Activated CD4-positive, alpha-beta T cell treated with anti-CD3 and anti-CD28 coated beads, Interleukin-2, amount 10 ng/mL, durations not matched to agents 7 days and 5 days (primary cell): ENCODE measurements at regions not wholly inside any gene's neighbourhood (a gene's known extent, or its start where the extent isn't known, plus 50 kb on each side); places are given as distances from the start of the nearest gene placed in this dataset.

ENCODE experiments used
- CTCF ChIA-PET: fragments of 350-600 bp; sonication (Branson Sonifier 250); formaldehyde crosslinking; loops from one replicate; lab custom pipeline; 2021; ENCODE audit warnings: antibody characterized with exemption; lab: Charles Lee
- POLR2A ChIA-PET: fragments of 350-600 bp; sonication (Branson Sonifier 250); formaldehyde crosslinking; loops from one replicate; lab custom pipeline; 2021; ENCODE audit warnings: antibody characterized with exemption; lab: Charles Lee
- DNase-seq: peaks from one replicate; pipeline ENCODE4 v3.0.0-alpha.2; 2020
- H3K27ac Mint-ChIP-seq: one replicate; pipeline ENCODE4 v1.8.0; 2021; ENCODE audit warnings: mild to moderate bottlenecking, moderate library complexity, mixed read lengths
- H3K27me3 Mint-ChIP-seq: one replicate; pipeline ENCODE4 v1.8.0; 2021; ENCODE audit warnings: mixed read lengths
- H3K36me3 Mint-ChIP-seq: one replicate; pipeline ENCODE4 v1.8.0; 2021; ENCODE audit warnings: low read depth, mixed read lengths
- H3K4me1 Mint-ChIP-seq: one replicate; pipeline ENCODE4 v1.8.0; 2021; ENCODE audit warnings: mixed read lengths
- H3K4me3 Mint-ChIP-seq: one replicate; pipeline ENCODE4 v1.8.0; 2021; ENCODE audit warnings: mild to moderate bottlenecking, moderate library complexity, mixed read lengths
- H3K9me3 Mint-ChIP-seq: one replicate; pipeline ENCODE4 v1.8.0; 2021; ENCODE audit warnings: mixed read lengths

DNA sequence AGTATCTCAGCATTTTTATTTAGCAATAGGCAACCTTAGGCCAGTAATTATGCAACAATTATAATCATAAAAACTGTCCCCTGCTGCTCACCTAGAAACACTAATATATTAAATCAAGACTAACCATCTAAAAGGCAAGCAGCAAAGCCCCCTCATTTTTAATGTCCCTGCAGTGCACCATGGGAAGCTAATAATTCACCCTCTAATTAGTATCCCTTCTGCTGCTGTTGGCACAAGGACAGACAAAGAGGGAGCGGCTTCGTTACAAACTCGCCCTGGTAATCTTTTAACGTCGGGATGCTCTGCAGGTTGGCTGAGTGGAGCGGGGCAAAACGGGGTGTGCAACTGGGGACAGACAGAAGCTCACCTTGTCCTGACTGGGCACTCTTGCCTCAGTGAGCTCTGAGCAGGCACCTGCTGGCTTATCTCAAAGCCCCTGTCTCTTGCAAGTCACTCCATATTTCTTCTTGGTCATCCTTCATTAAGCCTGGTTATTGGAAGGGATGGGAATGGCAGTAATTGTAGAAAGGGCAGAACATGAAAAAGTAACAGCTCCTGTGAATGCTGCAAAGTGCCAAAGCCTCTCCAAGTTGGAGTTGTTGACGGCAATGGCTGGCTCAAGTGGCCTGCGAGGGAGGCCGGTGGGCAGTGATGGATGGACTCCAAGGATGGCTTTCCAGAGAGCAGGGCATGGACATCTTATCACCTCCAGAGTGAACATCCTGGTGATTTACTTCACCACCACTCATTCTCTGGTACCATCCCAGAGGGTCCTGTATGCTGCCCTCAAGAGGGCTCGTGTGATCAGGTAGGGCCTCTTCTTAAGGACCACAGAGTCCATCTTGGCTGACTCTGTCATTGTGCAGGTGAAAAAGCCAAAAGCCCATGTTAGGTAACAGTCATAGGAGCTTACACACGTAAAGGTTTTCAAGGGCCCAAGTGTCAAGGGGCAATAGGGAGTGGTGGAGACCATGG is 219.6 kb upstream of the N4BP1 start:
- Mint-ChIP-seq H3K27ac (no peak overlapping the region), H3K4me3 (no peak overlapping the region), H3K9me3 (no peaks in the 10 kb centered on the region), H3K4me1 (no peaks in the 10 kb centered on the region), H3K27me3 (no peaks in the 10 kb centered on the region), H3K36me3 (no peaks in the 10 kb centered on the region)
- CTCF ChIA-PET: interaction anchor here (1.1 kb wide), 1 partner anchor 12 kb away, joined by 3 read pairs; no protein-coding TSS in a partner anchor
- POLR2A ChIA-PET: no interaction called here
- no peak for DNase-seq

DNA sequence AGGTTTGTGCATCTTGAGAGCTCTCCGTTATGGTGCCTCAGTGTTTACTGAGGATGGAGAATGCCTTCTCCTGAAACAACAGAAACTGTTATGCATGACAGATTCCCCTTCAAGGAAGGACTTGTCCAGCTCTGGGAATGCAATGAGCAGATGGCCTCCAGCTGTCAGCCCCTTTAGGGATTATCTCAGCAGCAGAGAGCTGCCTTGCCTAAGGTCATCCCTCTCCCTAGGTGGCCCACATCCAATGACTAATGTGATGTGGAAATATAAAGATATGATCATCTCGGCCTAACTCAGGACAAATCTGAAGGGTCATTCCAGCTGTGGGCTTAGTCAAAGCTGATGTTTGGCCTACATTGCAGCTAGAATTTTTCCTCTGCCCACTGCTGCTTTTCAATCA is 214.3 kb upstream of the N4BP1 start:
- H3K27ac Mint-ChIP-seq: no peak overlapping the region
- no peaks in the 10 kb centered on the region for H3K27me3 Mint-ChIP-seq
- POLR2A ChIA-PET: no interaction called here

DNA sequence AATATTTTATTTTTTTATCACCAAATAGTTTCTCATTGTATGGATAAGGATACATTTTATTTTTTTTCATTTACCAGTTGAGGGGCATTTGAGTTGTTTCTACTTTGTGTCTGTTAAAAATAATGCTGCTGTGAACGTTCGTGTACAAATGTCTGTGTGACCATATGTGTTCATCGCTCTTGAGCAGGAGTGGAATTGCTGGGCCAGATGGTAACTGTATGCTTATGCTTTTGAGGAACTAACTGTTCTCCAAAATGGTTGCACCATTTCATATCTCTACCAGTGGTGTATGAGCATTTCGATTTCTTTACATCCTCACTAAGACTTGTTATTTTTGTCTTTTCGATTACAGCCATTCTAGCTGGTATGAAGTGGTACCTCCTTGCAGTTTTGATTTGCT is 212.5 kb upstream of the N4BP1 start:
- H3K4me3 Mint-ChIP-seq: no peak overlapping the region
- POLR2A ChIA-PET: no interaction called here
- CTCF ChIA-PET: no interaction called here

More for the DNA sequence above, 214.3 kb upstream of the N4BP1 start:
- CTCF ChIA-PET: no interaction called here
- Mint-ChIP-seq H3K4me3 (no peak overlapping the region), H3K9me3 (no peaks in the 10 kb centered on the region), H3K36me3 (no peaks in the 10 kb centered on the region), H3K4me1 (no peaks in the 10 kb centered on the region)
- no peak for DNase-seq

DNA sequence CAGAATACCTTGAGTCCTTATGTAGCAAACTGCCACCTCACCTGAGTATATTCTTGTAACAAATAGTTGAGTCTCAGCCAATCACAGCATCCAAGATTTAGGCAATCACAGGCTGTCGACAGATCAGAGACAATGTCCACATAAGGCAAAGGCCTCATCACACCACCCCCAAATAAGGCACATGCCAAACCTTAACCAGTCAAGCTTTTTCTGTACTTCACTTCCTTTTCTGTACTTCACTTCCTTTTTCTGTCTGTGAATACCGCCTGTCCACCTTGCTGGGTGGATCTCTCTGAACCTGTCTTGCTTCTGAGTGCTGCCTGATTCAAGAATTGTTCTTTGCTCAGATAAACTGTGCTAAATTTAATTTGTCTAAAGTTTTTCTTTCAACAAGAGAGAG is 210.4 kb upstream of the N4BP1 start:
- H3K36me3 Mint-ChIP-seq: no peaks in the 10 kb centered on the region

More for the DNA sequence above, 212.5 kb upstream of the N4BP1 start:
- H3K4me1 Mint-ChIP-seq: no peaks in the 10 kb centered on the region
- H3K9me3 Mint-ChIP-seq: no peaks in the 10 kb centered on the region
- no peaks in the 10 kb centered on the region for H3K27me3 Mint-ChIP-seq
- no peak for DNase-seq
- no peaks in the 10 kb centered on the region for H3K36me3 Mint-ChIP-seq
- no peak overlapping the region for H3K27ac Mint-ChIP-seq

DNA sequence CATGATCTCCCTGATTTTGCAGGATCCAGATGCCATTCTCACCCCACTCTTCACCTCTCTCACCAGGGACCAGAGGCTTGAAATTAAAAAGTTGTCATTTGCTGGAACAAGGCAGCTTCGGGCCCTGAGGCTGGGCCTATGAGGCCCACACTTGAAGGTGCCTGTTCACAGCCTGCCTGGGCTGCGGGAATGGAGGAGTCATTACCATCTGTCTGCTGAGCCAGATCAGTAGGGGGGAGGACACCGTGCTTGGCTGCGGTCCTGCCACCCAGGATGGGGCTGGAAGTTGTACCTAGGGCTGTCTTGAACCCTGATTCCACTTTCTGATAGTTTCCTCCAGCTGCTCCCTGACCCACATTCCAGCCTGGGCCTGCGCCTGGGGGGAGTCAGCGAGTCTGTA is 208.3 kb upstream of the N4BP1 start:
- CTCF ChIA-PET: no interaction called here
- no peak overlapping the region for H3K4me3 Mint-ChIP-seq
- no peaks in the 10 kb centered on the region for H3K36me3 Mint-ChIP-seq
- POLR2A ChIA-PET: no interaction called here
- H3K4me1 Mint-ChIP-seq: no peaks in the 10 kb centered on the region
- DNase-seq: no peak
- H3K27ac Mint-ChIP-seq: no peak overlapping the region
- H3K27me3 Mint-ChIP-seq: no peaks in the 10 kb centered on the region
- no peaks in the 10 kb centered on the region for H3K9me3 Mint-ChIP-seq

More for the DNA sequence above, 210.4 kb upstream of the N4BP1 start:
- Mint-ChIP-seq H3K27ac (no peak overlapping the region), H3K27me3 (no peaks in the 10 kb centered on the region), H3K4me3 (no peak overlapping the region), H3K9me3 (no peaks in the 10 kb centered on the region), H3K4me1 (no peaks in the 10 kb centered on the region)
- ChIA-PET POLR2A (no interaction called here), CTCF (interaction anchor here (1.2 kb wide), 1 partner anchor 24 kb away, joined by 3 read pairs; no protein-coding TSS in a partner anchor)
- no peak for DNase-seq

DNA sequence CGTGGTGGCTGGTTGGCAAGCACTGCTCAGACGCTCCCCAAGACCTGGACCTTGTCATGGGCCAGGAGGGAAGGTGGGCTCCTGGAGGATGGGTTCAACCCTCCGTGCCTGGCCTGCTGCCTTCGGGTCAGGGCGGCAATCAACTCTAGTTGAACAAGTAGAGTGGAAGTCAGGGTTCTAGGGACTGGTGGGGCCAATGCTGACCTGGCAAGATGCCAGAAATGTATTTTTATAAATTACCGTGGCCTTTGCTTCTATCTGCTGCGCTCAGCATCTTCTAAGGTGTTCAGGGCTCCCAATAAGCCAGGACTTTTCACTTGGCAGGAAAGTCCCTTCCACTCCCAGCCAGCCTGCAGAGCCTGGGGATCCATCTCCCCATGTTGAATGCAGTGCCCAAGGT is 207.1 kb upstream of the N4BP1 start:
- H3K4me1 Mint-ChIP-seq: no peaks in the 10 kb centered on the region
- POLR2A ChIA-PET: no interaction called here
- no peak overlapping the region for H3K4me3 Mint-ChIP-seq
- no peak for DNase-seq
- H3K27ac Mint-ChIP-seq: no peak overlapping the region
- peaks cover 6% of the 10 kb centered on the region for H3K27me3 Mint-ChIP-seq
- no peaks in the 10 kb centered on the region for H3K36me3 Mint-ChIP-seq
- no peaks in the 10 kb centered on the region for H3K9me3 Mint-ChIP-seq
- CTCF ChIA-PET: no interaction called here

DNA sequence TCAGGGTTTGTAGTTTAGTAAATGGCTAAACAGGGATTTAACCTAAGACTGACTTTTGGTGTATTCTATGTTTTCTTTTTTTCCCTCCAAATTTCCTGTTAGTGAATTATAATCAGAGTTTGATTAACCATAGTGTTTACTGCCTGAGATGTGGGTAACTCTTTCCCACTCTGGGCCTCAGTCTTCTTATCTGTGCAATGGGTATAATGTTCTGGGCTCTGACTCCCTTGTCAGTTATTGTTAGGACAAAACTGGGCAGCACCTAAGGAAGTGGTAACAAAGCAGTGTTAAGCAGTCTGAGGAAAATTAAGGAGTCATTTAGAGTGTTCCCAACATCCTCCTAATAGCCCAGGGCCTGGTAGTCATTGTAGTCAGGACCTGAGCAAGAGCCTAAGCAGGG is 206.4 kb upstream of the N4BP1 start:
- DNase-seq: no peak
- Mint-ChIP-seq H3K4me1 (no peaks in the 10 kb centered on the region), H3K27me3 (peaks cover 12% of the 10 kb centered on the region), H3K4me3 (no peak overlapping the region), H3K9me3 (no peaks in the 10 kb centered on the region), H3K27ac (no peak overlapping the region), H3K36me3 (no peaks in the 10 kb centered on the region)
- ChIA-PET POLR2A (no interaction called here), CTCF (no interaction called here)

DNA sequence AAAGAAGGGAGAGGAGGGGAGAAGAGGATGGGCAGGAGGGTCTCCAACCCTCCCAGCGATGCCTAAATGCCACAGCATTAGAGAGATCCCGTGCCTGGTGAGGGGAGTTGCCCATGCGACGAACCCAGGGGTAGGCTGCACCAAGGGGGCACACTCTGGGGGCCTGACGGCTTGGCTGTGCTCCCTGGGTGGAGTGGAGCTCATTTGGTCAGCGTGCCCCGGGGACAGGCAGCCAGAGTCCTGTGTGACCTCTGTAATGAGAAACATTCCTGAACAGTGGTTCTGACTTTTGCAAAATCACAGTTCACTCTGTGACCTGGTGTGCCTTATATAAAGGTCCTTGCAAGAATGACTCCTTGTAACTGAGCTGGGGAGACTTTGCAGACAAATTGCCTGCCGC is 205.0 kb upstream of the N4BP1 start:
- CTCF ChIA-PET: interaction anchor here (1.0 kb wide), 1 partner anchor 11 kb away, joined by 3 read pairs; no protein-coding TSS in a partner anchor
- H3K4me1 Mint-ChIP-seq: no peaks in the 10 kb centered on the region
- POLR2A ChIA-PET: no interaction called here
- DNase-seq: no peak
- H3K36me3 Mint-ChIP-seq: no peaks in the 10 kb centered on the region
- H3K27ac Mint-ChIP-seq: no peak overlapping the region
- no peak overlapping the region for H3K4me3 Mint-ChIP-seq
- peaks cover 18% of the 10 kb centered on the region for H3K27me3 Mint-ChIP-seq
- H3K9me3 Mint-ChIP-seq: no peaks in the 10 kb centered on the region

DNA sequence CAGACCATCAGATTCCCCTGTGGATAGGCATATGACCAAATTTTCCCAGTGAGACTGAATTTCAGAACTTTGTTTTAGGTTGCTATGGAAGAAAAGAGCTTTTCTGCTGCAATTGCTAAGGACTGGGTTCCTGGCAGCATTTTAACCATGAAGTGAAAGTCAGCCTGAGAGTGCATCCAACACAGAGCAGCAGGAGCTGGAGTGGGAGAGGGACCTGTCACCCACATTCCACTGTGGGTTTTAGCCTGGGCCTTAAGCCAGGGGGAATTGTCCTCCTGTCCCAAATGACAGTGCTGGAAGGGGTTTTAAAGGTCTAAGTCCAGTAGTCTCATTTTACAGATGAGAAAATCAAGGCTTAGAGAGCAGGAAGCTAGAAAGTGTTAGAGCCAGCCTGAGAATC is 203.5 kb upstream of the N4BP1 start:
- ChIA-PET POLR2A (no interaction called here), CTCF (no interaction called here)
- Mint-ChIP-seq H3K4me1 (no peaks in the 10 kb centered on the region), H3K27ac (no peak overlapping the region), H3K4me3 (no peak overlapping the region), H3K27me3 (peaks cover 28% of the 10 kb centered on the region), H3K36me3 (no peaks in the 10 kb centered on the region), H3K9me3 (no peaks in the 10 kb centered on the region)
- no peak for DNase-seq

DNA sequence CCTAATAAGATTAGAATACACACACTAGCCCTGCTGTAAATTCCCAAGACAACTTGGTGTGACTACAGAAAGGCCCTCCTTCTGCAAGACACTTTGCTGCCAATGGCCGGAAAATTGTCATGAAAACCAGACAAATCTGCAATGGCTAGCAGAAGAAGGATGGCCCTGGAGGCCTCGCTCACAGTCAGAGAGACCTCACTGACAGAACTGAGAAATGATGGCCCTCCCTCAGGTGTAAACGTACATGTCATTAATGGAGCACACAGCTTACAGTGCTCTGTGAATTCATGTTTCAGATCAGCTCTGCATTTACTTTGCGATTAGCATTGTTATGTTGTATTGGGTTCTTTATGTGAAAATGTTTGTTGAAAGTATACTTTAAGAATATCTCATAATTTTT is 202.9 kb upstream of the N4BP1 start:
- Mint-ChIP-seq H3K27me3 (peaks cover 30% of the 10 kb centered on the region), H3K9me3 (no peaks in the 10 kb centered on the region), H3K4me3 (no peak overlapping the region), H3K36me3 (no peaks in the 10 kb centered on the region), H3K27ac (no peak overlapping the region), H3K4me1 (no peaks in the 10 kb centered on the region)
- no peak for DNase-seq
- ChIA-PET CTCF (no interaction called here), POLR2A (no interaction called here)

DNA sequence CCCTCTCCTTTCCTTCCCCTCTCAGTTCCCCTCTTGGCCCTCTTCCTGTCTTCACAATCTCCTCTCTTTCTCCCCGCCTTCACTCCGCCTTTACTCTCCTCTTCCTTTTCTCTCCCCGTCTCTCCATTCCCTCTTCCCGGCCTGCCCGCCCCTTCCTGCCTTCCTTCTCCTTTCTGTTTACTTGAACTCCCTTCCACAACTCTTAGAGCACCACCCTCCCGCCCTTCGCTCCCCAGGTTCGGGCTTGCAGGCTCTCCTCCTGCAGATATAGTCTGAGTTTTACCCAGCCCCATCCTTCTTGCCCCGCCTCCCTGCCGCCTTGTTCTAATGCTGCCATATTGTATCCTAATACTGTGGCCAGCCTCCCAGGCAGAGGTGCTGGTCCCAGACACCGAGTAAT is 201.5 kb upstream of the N4BP1 start:
- POLR2A ChIA-PET: no interaction called here

DNA sequence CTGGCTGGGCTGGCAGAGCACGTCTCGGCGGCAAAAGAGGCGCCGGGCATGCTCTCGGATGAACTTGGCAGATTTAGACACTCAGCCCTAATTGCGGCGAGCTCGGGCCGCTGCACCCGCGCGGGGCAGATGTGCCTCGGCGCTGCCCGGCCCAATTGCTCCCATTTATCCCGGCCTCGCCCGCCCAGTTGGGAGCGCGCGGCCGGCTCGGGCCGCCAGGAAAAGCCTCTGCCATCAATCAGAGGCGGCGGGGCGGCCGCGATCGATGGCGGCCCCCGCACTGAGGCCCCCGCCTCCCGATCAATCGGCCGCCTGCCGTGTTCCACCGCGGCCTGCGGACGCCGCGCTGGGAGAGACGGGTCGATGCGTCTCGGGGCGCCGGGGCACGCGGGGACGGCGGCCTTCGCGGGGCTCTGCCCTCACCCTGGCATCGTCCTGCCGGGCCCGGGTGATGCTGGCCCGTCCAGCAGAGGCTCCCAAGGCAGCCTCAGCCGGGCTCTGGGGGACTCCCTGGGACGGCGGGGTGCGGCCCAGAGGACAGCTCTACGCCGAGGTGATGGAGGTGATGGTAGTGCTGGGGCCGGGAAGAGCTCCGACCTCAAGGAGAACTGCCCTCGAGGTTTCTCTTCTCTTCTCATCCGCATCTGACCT is 200.9 kb upstream of the N4BP1 start:
- CTCF ChIA-PET: no interaction called here
- Mint-ChIP-seq H3K9me3 (no peaks in the 10 kb centered on the region), H3K27ac (no peak overlapping the region), H3K36me3 (no peaks in the 10 kb centered on the region), H3K4me3 (no peak overlapping the region), H3K27me3 (peaks cover 33% of the 10 kb centered on the region), H3K4me1 (no peaks in the 10 kb centered on the region)
- DNase-seq: no peak
- POLR2A ChIA-PET: no interaction called here

More for the DNA sequence above, 201.5 kb upstream of the N4BP1 start:
- Mint-ChIP-seq H3K9me3 (no peaks in the 10 kb centered on the region), H3K27ac (no peak overlapping the region), H3K4me3 (no peak overlapping the region), H3K27me3 (peaks cover 33% of the 10 kb centered on the region), H3K36me3 (no peaks in the 10 kb centered on the region), H3K4me1 (no peaks in the 10 kb centered on the region)
- CTCF ChIA-PET: no interaction called here
- DNase-seq: no peak

DNA sequence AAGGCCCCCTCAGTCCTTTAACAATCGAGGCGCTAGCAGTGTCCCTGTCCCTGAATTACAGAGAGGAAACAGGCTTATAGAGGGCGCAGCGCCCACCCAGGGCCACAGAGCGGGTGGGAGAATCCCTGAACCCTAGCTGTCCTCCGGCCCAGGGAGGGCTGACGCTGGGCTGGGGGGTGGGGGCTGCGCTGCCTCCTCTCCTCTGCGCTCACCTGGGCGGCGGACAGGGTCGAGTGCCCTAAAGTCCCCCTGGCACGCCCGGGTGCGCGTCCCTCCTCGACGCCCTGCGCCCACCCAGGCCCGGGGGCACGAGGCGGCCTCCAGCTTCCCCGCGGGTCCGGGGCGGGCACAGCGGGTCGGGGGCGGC is 200.4 kb upstream of the N4BP1 start:
- Mint-ChIP-seq H3K36me3 (no peaks in the 10 kb centered on the region), H3K4me3 (no peak overlapping the region), H3K9me3 (peaks cover 2% of the 10 kb centered on the region), H3K27me3 (peaks cover 35% of the 10 kb centered on the region), H3K4me1 (no peaks in the 10 kb centered on the region), H3K27ac (no peak overlapping the region)
- no peak for DNase-seq
- ChIA-PET POLR2A (no interaction called here), CTCF (no interaction called here)
